ENCODE measurements at regions not wholly inside any gene's neighbourhood (a gene's known extent, or its start where the extent isn't known, plus 50 kb on each side); places are given as distances from the start of the nearest gene placed in this dataset.
"Not testable (repeated sequence)": the region's sequence is repeated elsewhere in the genome, so short reads cannot be mapped to it uniquely, and the experiment has no call there.

DNA sequence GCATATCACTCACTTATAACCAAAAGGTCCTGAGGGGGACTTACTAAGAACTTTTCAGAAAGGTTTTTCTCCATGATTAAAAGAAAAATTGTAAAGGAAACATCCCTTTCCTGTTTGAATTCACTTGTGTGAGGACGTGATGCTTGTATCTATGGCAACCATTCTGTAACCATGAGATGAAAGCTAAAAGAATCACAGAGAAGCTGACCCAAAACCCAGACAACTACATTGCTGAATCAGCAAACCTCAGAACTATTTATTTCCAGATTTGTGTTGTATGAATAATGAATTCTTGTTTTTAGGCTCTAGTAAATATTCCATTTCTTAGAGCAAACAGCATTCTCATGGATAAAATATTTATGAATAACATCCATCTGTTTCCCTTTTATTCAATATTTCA lies 91.2 kb downstream of the RCHY1 start:
- DNase-seq (ENCODE audit: low spot score), result no peak

DNA sequence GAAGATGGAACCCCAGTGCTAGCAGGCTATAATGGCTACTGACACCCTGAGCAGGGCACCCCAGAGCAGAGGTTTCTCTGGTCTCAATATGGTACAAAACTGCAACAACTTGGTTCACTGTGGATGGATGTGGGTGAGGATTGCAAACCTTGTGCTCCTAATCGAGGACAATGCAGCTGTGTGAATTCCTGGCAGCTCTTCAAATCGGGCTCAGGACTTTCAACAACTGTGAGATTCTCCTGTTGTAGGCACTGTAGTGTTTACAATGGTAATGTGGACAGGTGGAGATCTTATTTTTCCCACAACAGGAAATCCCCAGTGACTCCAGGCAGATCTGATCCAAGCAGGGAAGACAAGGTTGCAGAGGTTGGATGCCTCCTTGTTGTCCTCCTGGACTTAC lies 101.5 kb downstream of the RCHY1 start:
- no peak for DNase-seq (ENCODE audit: low spot score)

DNA sequence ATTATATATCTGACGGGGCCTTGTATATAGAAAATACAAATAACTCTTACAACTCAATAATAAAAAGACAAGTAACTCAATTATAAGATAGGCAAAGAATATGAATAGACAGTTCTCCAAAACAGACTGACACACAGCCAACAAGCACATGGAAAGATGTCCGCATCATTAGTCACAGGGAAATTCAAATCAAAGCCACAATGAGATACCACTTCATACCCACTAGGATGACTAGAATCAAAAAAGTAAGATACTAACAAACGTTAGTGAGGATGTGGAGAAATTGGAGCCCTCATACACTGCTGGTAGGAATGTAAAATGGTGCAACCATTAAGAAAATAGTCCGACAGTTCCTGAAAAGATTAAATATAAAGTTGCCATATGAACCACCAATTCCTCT lies 115.7 kb downstream of the RCHY1 start:
- no peak for DNase-seq (ENCODE audit: low spot score)

DNA sequence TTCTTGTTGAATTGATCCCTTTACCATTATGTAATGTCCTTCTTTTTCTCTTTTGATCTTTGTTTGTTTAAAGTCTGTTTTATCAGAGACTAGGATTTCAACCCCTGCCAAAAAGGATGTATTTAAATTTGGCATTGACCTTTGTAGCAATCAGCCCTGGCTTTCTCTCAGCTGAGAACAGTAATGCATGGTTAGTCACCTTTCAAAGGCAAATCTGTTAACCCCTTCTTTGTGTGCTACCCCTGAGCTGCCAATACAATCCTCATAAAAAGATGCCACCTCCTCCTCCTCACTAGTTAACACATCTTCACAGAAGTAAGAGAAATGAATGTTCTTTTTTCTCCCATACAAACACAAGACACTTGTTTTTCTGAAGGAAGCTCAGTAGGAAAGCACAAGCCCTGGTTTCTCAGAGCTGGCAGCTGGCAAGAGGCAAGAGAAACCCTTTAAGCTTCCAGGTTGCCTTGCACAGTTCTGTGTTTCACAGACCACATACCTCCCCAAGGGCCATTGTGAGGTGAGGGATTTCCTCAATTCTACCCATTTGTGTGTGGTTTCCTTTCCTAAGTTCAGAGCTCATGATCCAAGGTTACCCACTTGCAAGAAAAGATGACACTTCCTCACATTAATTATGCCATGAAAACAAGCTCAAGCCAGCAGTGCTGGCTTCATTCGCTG lies 122.6 kb downstream of the RCHY1 start:
- no peak for DNase-seq (ENCODE audit: low spot score)

DNA sequence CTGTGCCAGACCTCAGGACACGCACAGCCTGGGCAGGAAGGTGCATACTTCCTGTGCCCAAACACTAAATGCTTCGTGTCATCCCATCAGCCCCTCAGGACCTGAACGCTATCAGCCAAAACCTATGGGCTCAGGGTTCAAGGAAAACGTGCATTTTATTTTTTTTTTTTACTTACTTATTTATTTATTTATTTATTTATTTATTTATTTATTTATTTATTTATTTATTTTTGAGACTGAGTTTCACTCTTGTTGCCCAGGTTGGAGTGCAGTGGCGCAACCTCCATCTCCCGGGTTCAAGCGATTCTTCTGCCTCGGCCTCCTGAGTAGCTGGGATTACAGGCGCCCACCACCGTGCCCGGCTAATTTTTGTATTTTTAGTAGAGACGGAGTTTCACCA lies 127.8 kb downstream of the RCHY1 start:
- not testable (repeated sequence) for DNase-seq (ENCODE audit: low spot score)

DNA sequence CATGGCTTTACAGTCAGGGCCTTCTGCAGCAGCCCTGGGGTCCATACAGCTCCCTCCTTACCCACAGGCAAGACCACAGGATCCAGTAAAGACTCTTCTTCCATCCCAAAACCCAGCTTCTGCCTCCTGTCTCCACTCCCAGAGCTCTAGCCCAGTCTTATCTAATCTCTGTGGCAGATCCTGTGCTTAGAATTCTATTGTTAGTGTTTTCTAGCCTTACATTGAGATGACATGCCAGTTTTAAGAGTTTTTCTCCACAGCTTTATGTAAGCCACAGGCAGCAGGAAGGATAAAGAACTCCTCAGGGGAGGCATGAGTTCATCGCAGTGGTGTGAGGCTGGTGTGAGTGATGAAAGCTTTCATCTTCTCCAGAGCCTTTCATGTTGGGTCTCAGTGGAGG lies 129.1 kb downstream of the RCHY1 start:
- no peak for DNase-seq (ENCODE audit: low spot score)

DNA sequence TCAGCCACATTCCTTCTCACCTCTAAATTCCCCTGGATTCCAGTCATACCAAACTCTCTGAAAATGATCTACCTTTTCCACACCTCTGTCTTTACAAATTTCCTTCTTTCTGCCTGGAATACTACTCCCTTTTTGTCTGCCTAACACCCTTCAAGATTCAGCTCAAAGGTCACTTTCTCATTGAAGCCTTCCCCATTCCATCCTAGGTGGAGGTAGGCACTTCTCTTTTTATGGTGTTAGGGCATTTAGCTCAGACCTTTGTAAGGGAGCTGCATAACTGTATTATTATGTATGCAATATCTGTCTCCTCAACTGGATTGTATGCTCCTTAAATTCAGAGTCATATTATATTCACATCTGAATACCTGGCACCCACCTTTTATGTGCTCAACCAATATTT lies 137.7 kb downstream of the RCHY1 start:
- no peak for DNase-seq (ENCODE audit: low spot score)

DNA sequence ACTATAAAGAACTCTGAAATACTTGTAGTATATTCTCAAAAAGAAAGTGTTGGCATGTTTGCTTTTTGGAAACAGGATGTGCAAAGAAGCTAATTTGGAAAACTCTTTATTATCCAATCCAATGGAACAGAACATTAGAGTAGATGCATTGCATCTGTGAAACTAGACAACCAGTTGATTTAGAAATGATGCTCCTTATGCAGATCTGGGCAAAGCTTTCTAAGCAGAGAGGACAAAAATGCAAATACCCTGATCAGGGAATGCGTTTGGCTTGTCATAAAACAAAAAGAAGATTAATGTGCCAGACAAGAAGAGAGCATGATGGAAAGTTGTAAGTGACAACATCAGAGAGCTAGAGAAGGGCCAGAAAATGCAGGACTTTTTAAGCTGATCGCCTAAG lies 142.3 kb downstream of the RCHY1 start:
- DNase-seq (ENCODE audit: low spot score), result no peak

DNA sequence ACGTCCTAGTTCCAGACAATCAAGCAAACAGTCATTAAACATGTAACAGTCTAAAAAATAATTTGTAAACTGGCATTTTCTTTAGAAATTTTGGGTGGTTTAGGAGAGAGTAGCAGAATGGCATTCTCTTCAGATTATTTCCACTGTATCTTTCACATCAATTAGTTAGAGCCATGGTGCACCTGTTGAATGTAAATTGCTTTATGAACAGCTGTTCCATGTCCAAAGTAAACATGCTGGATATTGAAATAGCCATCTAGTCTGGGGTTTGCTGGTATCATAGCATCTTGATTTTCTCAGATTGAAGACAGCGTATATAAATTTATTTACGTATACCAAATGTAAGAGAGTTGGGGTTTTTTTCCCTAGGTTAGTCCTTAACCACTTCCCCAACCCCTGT lies 143.6 kb downstream of the RCHY1 start:
- no peak for DNase-seq (ENCODE audit: low spot score)

DNA sequence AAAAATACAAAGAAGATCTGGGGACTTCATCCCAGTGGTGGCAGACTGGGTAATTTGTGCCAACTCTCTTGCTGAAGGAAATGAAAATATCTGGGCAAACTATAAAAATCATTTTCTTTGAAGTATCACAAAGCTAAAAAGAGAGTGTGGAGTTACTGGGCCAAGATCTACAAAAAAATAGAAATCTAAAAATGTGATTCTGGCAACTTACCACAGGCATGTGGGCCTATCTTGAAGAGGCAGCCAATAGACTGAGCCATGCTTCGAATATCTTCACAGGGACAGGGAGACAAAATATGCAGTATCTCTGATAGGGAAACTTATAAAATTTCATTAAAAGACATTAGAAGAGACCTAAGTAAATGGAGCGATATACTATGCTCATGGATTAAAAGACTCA lies 168.8 kb downstream of the RCHY1 start:
- DNase-seq (ENCODE audit: low spot score), result no peak

DNA sequence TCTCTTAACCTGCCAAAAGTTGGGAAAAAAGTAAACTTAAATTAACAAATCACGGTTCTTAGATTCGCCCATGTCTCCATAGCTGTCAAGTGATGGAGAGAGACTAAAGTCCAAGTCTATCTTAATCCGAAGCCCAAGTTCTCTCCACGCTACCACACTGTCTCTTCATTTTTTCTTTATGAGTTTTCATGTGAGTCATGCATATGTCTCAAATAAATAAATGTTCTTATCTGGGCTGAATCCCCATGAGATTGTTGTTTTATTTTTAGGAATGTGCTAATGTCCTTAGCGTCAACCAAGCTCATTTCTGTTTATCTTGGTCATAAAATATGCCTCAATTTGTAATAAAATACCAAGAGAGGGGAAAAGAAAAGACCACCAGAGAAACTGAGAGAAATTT lies 169.3 kb downstream of the RCHY1 start:
- peak; percentile 14 for DNase-seq (ENCODE audit: low spot score)

DNA sequence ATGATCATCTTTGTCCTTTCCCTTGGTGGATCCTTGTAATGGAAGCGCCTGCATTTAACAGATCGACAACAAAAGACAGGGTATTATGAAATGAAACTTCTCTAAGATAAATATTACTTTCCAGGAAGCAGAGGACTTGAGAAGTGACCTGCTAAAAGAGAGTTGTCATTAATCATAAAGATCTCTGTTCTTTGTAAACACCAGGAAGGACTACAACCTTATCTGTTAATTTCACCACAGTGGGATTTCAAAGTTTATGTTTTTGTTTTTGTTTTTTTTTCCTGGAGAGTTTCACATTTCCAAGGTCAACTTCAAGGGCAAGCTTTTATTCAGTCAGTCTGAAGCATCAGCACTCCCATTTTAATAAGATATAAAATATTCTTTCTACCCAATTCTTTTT lies 170.9 kb downstream of the RCHY1 start:
- DNase-seq (ENCODE audit: low spot score), result no peak

DNA sequence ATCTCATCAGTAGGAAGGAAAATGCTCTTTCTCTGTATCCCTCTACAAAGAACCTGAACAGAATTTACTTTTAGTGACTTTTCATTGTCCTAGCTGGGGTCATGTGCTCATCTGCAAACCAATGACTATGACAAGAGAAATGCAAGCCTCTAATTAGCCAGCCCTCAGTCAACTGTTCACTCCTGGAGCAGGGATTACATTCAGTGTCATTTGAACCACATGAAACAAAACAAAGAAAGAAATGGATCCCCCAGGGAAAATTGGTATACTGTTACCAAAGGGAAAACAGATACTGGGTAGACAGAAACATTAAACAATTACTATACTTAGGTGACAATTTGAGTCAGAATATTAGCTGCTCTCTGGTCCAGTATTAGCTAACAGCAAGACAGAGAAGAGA lies 173.6 kb downstream of the RCHY1 start:
- no peak for DNase-seq (ENCODE audit: low spot score)

DNA sequence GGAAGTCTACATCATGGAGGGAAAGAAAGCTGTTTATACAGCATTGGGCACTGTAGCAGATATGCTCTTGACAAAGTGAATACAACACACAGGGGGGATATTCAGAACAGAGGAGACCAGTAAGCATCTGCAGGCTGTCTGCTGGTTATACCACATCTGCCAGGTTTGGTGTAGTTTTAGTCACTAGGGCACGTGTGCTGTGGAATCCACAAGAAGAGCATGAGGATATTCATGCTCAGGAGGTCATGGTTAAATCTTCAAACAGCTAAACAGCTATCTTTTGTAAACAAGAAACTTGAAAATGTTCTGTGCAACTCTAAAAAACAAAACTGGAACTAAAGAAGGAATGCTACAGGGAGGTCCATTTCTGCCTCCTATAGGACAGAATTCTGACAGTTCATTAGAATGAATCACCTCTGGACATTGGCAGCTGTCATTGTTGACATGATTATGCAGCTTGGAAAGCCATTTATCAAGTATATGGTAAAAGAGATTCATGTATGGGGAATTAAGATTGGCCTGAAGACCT lies 175.8 kb downstream of the RCHY1 start:
- DNase-seq (ENCODE audit: low spot score), result no peak

DNA sequence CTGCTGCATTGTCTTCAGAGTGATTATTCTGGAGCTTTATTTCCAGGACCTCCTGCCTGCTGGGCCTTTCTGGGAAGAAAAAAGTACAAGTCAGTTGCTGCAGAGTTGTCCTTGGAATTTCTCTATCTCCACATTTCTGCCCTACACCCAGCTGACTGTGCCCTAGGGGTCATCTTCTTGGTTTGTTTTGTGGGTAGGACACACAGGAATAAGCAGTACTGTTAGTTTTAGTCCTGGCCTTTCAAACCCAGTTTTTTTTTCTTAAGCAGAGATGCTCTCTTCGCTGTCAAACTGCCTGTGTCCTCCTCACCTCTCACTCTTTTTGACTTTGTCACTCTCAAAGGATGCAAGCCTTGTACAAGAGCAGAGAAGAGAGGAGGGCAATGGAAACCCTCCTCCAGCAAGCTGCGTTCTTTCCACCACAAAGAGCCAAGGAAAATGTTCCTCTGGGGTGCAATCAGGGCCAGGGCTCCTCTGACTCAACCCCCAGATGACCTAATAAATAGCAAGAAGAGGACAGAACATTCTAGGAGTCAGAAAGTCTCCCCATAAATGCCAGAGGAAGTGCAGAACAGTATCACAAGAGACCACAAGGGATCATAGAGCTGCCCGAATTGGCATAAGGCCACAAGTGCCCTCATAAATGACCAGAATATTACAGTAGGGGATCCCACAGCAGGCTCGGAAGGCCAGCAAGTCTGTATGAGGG lies 186.2 kb downstream of the RCHY1 start:
- DNase-seq (ENCODE audit: low spot score), result no peak

DNA sequence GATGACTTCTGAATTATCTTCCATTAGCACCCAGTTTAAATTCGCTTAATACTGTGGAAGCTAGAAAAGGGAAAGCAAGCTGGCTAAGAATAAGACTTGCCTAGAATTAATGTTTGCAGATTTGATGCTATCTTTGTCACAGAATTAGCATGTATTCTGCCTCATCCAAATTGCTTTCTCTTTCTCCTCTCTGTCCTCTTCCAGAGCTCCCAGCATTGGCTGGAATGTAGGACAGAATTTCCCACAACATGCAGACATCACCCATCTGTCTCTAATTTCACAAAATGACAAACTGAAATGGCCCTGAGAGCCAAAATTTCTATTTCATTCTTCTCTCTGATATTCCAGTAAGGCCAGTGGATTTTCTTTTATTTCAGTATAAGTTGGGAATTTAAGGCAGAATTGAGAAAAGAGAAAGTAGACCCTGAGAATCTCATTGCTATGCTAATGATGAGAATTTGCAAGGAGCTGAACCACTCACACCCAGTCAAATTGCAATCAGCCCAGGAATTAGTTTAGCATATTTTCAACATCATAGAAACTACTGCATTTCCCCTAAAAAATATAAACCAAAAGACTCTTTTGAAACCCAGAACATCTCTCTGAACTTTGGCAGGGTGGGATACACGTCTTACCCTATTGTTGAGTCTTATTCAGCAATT lies 188.8 kb downstream of the RCHY1 start:
- no peak for DNase-seq (ENCODE audit: low spot score)

DNA sequence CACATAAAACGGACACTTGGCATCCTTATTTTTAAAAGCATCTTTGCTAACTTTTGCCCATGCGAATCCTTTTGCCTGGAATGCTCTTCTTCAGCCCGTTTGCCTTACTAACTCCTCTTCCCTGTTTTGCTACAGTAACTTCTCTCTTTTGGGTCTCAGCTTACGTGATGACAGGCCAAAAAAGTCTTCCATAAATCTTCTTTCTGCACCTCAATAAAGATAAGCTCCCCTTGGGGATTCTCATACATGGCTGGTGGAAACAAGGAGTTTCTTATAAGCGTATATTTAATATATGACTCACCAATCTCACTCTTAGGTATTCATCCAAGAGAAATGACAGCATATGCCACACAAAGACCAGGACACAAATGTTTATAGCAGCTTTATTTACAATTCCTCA lies 192.7 kb downstream of the RCHY1 start:
- DNase-seq (ENCODE audit: low spot score), result no peak

DNA sequence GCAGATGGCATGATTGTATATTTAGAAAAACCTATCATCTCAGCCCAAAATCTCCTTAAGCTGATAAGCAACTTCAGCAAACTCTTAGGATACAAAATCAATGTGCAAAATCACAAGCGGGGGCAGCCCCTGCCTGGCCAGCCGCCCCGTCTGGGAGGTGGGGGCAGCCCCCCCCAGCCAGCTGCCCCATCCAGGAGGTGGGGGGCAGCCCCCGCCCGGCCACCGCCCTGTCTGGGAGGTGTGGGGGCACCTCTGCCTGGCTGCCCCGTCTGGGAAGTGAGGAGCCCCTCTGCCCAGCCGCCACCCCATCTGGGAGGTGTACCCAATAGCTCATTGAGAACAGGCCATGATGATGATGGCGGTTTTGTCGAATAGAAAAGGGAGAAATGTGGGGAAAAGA lies 196.6 kb downstream of the RCHY1 start:
- DNase-seq (ENCODE audit: low spot score), result not testable (repeated sequence)

DNA sequence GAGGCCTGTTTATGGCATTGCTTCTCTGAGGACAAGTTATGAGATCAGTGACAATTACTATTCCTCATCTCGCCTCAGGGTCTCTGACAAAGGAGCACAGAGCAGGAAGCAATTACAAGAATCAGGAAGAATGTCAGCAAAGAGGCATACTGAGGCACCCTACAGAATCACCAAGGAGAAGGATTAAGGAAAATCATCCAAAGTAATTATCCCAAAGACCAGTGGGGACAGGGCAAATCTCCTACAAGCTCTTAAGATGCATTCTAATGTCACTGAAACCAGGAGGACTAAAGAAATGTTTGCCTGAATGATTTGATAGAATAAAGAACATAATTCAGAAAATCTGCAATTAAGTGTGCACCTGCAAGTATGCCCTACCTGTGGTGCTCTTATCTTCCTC lies 206.2 kb downstream of the RCHY1 start:
- no peak for DNase-seq (ENCODE audit: low spot score)

DNA sequence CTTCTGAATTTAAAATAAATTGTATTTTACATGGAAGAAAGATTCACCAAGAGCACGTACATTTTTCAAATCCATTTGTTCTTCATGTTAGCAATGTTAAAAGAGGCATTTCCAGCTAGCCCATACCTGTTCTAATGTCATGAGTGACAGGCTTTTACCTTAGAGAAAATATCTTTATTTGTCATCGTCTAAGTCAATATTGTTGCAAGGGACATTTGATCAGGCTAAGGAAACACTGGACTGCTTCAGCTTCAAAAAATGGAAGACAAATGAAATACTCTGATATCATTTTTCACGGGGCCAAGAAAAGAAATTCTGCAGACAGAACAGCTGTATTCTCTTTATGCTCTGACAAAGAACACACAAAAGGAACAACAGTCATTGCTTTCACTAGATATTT lies 207.7 kb downstream of the RCHY1 start:
- no peak for DNase-seq (ENCODE audit: low spot score)

DNA sequence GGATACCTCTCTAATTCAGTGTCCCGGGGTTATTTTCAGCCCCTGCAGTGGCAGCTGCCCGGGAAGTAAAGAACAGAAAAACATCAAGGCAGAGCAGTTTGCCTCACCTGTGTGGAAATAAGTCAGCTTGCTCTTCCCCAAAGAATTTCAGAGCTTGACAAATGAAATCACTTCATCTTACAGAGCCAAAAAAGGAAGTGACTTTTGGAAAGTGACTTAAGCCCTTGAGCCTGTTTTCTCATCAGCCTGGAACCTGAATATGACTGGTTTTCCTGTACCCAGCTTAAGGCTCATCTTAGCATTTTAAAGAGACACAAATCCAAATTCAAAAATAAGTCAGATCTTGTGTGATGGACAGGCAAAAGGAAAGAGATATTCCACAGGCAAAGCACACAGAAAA lies 211.6 kb downstream of the RCHY1 start:
- DNase-seq (ENCODE audit: low spot score), result no peak

DNA sequence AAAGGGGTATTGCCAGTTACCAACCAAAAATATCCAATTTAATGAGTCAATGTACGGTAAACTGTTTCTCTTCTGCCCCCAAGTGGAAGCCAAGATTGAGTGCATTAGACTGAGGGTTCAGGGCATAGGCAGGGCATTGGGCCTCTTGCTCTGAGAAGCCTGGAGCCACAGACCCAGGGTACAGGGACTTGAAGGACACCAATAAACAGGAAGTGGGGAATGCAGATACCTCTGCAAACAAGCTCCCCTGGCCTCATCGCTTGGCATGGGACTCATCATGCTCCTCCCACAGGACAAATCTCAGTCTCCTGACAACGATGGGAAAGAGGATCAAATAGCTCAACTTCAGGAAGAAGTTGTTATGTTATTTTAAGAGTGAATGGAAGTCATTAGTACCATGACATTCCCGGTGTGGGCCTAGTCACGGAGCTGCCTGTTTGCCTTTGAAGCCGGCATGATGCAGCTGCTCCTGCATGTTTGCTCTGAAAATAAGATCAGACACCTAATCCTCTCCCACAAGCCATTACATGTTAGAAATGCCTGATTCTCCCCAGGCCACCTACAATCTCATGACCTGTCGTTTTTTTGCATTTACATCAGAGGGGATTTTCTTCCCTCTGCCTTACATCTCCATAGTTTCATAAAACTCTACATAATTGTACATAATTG lies 224.2 kb downstream of the RCHY1 start:
- DNase-seq (ENCODE audit: low spot score), result peak; percentile 66

Measured in H4 (cell line).